HG03196 (cell line): ENCODE measurements at regions not wholly inside any gene's neighbourhood (a gene's known extent, or its start where the extent isn't known, plus 50 kb on each side); places are given as distances from the start of the nearest gene placed in this dataset.
"Not testable (repeated sequence)": the region's sequence is repeated elsewhere in the genome, so short reads cannot be mapped to it uniquely, and the experiment has no call there.

Experiments used
- ATAC-seq: cut with Tn5 transposase; IDR thresholded peaks from one replicate; pipeline ENCODE4 v1.9.1; 2021; ENCODE audit not compliant: unreplicated experiment

GRCh38 chr7:49438281-49438680 lies 335.2 kb upstream of the VWC2 start:
- no peak for ATAC-seq

- no peak for ATAC-seq
Observed at GRCh38 chr7:49443515-49443914, 329.9 kb upstream of the VWC2 start.

- ATAC-seq = no peak
Observed at GRCh38 chr7:49453486-49453885, 320.0 kb upstream of the VWC2 start.

GRCh38 chr7:49479441-49479840 lies 294.0 kb upstream of the VWC2 start:
- ATAC-seq = no peak

- ATAC-seq = no peak
Observed at GRCh38 chr7:49479936-49480544, 293.4 kb upstream of the VWC2 start.

GRCh38 chr7:49481075-49481474 lies 292.4 kb upstream of the VWC2 start:
- no peak for ATAC-seq

- no peak for ATAC-seq
Observed at GRCh38 chr7:49483142-49483541, 290.3 kb upstream of the VWC2 start.

GRCh38 chr7:49486974-49487829 lies 286.2 kb upstream of the VWC2 start:
- ATAC-seq = no peak

GRCh38 chr7:49487830-49488140 lies 285.7 kb upstream of the VWC2 start:
- ATAC-seq = no peak

GRCh38 chr7:49488573-49488972 lies 284.9 kb upstream of the VWC2 start:
- ATAC-seq = no peak

GRCh38 chr7:49497471-49497870 lies 276.0 kb upstream of the VWC2 start:
- no peak for ATAC-seq

GRCh38 chr7:49500741-49501140 lies 272.7 kb upstream of the VWC2 start:
- ATAC-seq = no peak

- ATAC-seq = not testable (repeated sequence)
Observed at GRCh38 chr7:49507206-49507605, 266.2 kb upstream of the VWC2 start.

GRCh38 chr7:49513911-49514310 lies 259.5 kb upstream of the VWC2 start:
- ATAC-seq = no peak

- ATAC-seq = no peak
Observed at GRCh38 chr7:49520951-49521350, 252.5 kb upstream of the VWC2 start.

GRCh38 chr7:49522111-49522510 lies 251.3 kb upstream of the VWC2 start:
- no peak for ATAC-seq

GRCh38 chr7:49523870-49524269 lies 249.6 kb upstream of the VWC2 start:
- no peak for ATAC-seq

GRCh38 chr7:49527182-49527581 lies 246.3 kb upstream of the VWC2 start:
- no peak for ATAC-seq

- no peak for ATAC-seq
Observed at GRCh38 chr7:49530481-49530880, 243.0 kb upstream of the VWC2 start.

GRCh38 chr7:49563693-49564378 lies 209.6 kb upstream of the VWC2 start:
- no peak for ATAC-seq

- no peak for ATAC-seq
Observed at GRCh38 chr7:49564379-49564714, 209.1 kb upstream of the VWC2 start.

- ATAC-seq = no peak
Observed at GRCh38 chr7:49577576-49577975, 195.9 kb upstream of the VWC2 start.
